HG03280 (cell line): ENCODE measurements at regions not wholly inside any gene's neighbourhood (a gene's known extent, or its start where the extent isn't known, plus 50 kb on each side); places are given as distances from the start of the nearest gene placed in this dataset.

Experiments used
- ATAC-seq: cut with Tn5 transposase; IDR thresholded peaks from one replicate; pipeline ENCODE4 v1.9.1; 2021; ENCODE audit warnings: mild to moderate bottlenecking, moderate library complexity; ENCODE audit not compliant: unreplicated experiment

GRCh38 chr2:16283071-16283850 is 342.9 kb downstream of the MYCN start:
- ATAC-seq, result no peak

GRCh38 chr2:16282511-16282910 is 342.2 kb downstream of the MYCN start:
- ATAC-seq, result no peak

- ATAC-seq, result peak; percentile 56
Observed at GRCh38 chr2:16281451-16282335, 341.3 kb downstream of the MYCN start.

- ATAC-seq, result no peak
Observed at GRCh38 chr2:16280081-16280480, 339.7 kb downstream of the MYCN start.

DNA sequence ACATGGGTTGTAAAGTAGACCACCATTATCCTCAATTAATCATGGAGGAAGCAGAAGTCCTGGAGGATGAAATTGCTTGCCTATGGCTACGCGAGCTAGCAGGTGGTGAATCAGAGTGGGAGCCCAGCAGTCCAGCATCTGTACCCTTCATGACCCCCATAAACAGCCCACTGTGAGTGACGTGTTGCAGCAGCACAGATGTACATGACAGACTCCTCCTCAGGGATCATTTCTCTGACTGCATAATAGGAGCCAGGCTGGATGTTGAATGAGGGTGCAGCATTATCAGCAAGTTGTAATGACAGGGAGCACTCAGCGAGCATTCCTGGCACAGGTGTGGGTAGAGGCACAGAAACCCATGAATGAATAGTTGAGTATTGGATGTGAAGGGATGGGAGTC is 339.3 kb downstream of the MYCN start:
- ATAC-seq, result no peak

- no peak for ATAC-seq
Observed at GRCh38 chr2:16279201-16279570, 338.8 kb downstream of the MYCN start.

- ATAC-seq, result no peak
Observed at GRCh38 chr2:16278421-16279200, 338.3 kb downstream of the MYCN start.

DNA sequence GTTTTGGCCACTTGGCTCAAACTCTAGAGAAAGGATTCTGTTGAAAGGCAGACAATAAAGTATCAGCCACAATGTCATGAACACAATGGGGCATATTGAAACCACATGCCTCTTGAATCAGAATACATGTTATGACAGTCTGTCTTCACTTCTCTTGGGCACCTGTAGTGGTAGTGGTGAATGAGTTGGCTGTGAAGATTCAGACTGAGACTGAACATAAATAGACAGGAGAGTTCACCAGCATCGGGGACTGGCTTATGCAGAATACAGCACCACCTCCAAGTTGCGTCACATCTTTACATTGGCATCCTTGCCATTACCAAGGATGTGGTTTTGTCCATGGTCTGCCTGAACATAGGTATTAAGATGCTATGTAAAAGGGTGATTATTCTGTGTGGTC is 336.8 kb downstream of the MYCN start:
- ATAC-seq, result no peak

DNA sequence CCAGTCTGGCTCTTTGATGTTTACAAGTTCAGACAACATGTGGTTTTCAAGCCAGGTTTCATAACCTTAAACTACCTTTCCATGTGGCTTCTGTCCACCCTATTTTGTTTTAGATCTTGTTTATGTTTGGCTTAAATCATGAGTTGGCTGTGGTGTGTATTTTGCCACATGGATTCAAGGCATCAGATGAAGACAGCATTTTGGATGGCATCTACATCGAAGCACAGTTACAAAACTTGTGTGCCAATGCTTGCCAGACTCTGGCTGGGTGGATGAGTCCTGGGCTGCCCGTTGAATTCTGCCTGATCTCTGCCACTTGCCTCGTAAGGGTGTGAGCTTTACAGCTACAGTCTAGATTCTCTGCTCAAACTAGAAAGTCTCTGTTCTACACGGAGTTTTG is 335.3 kb downstream of the MYCN start:
- no peak for ATAC-seq

- no peak for ATAC-seq
Observed at GRCh38 chr2:16275131-16275530, 334.8 kb downstream of the MYCN start.

DNA sequence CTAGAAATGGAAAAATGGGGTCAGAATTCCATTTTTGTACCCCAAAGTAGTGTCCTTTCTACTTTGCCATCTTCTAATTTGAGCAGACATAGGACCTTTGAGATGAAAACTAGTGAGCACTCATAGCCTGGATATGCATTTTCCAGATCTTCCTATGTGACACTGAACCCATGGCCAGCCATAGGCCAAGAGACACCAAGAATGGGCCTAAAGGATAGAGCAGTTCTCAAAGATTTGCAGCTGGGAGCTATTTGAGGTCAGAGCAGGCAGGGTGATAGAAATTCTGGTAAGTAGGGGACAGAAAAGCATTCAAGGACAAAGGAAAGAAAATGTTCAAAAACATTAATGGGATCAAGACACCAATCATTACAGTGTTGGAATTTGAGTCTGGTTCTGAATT is 332.8 kb downstream of the MYCN start:
- ATAC-seq, result no peak

DNA sequence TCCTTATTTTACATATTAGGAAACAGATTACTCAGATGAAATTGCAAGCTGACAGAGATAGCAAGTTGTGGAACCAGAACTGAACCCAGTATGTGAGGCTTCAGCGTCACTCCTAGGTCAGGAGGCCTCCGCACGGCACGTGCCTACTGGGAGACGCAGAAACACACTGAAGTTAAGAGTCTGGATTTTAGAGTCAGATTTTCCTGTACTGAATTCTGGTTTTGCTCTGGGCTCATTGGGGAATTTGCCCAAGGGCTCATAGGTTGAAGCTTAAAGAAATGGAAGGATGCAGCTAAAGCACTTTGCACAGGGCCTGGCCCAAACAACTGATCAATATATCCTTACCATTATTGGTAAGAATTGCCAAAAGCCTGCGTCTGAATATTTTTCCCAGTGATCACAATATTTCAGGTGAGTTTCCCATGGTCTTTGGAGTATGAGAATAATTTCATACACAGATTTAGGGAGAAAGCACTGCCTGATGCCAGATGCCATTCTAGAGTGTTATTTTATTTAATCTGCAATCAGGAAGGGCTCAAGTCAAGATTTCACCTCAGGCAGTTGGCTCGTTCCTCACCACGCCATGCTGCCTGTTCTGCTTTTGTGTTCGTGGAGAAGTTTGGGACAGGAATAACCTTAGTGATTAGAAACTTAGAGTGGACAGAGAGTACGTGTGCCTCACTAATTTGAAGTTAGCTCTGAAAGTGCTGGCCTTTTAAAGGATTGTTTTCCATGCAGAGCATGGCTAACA is 331.9 kb downstream of the MYCN start:
- ATAC-seq, result no peak

GRCh38 chr2:16271231-16271896 is 331.0 kb downstream of the MYCN start:
- no peak for ATAC-seq

DNA sequence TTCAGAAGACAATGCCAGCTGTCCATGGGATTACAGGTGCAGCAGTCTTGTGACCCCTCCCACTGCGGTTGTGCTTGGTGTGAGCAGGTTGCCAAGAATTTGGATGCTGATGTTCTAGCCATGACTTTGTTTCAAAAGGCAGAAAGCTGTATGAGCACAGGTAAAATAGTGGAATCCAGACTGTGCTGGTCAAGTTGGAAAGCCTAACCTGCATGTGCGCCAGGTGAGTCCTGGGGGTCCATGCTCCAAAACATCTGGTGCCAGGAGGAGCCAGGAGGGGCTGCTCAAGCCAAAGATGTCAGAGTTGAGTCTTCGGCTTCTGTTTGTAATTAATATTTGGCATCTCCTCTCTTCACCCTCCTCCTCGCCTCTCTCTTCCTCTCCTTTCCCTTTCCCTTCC is 330.1 kb downstream of the MYCN start:
- no peak for ATAC-seq

- no peak for ATAC-seq
Observed at GRCh38 chr2:16268301-16269000, 328.1 kb downstream of the MYCN start.

DNA sequence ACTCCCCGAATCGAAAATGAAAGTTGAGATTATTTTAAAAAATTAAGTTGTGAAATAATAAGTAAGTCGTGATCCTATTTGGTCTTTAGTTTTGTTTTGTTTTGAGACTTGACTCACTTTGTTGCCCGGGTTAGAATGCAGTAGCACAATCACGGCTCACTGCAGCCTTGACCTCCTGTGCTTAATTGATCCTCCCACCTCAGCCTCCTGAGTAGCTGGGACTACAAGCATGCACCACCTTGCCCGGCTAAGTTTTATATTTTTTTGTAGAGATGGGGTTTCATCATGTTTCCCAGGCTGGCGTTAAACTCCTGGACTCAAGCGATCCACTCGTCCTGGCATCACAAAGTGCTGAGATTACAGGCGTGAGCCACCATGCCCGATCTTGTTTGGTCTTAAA is 326.2 kb downstream of the MYCN start:
- ATAC-seq, result no peak

DNA sequence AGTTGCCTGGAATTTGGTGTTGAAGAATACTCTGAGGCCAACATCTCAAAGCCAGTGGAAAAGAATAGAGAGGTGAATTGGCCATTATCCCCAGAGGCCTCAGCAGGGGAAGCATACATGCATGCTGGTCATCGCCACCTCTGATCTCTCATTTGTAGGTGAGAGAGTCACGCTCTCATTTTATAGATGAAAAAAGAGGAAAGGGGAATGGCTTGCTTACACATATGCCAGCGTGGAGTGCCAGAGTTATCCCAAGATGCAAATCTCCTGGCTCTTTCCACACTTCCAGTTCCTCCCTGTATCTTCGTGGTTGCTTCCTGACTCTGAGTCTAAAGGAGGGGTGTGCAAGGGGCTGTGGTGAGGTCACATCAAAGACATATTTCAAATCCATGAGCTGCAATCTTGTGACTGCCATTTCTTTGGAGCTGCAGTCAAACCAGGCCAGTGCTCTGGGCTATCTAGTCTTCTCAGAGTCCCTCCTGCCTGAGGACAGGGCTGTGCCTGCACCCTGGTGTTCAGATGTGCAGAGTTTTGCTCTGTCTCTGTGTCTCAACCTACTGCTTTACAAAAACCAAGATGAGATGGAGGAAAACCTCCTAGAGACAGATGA is 324.7 kb downstream of the MYCN start:
- ATAC-seq, result no peak

DNA sequence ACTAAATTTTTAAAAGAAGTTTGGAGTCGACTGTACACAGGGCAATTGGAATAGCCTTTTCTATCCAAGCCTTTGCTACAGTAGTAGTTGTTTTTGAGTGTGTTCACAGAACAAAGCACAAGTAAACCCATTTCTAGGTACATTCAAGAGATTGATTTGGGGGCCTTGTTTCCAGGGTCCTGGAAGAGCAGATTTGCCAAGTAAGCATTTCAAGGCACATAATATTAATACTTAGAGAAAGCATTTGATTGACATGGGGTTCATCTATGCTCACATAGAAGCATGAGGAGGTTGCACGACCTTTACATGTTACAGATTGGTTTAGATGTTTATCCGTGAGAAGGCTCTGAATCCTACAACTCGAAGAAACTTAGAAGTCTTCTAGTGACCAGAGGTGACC is 324.1 kb downstream of the MYCN start:
- ATAC-seq, result no peak

GRCh38 chr2:16263241-16263890 is 323.0 kb downstream of the MYCN start:
- ATAC-seq, result no peak
